SK-N-SH treated with all-trans-retinoic acid at 6 μM for 48 hours (cell line): ENCODE measurements at regions not wholly inside any gene's neighbourhood (a gene's known extent, or its start where the extent isn't known, plus 50 kb on each side); places are given as distances from the start of the nearest gene placed in this dataset.
"Not testable (repeated sequence)": the region's sequence is repeated elsewhere in the genome, so short reads cannot be mapped to it uniquely, and the experiment has no call there.

ENCODE experiments used
- ATAC-seq: fragments of 200-7000 bp; cut with Tn5 transposase; 3 replicates; pipeline ENCODE4 v1.9.1; 2020; ENCODE audit warnings: mild to moderate bottlenecking, moderate library complexity
- ARNTL ChIP-seq: fragments of 450-650 bp; formaldehyde crosslinking; IDR thresholded peaks from 2 replicates; pipeline ENCODE4 v1.5.0; 2020; ENCODE audit warnings: low read depth, mild to moderate bottlenecking, moderate library complexity, borderline replicate concordance
- BACH2 ChIP-seq: fragments of 250-450 bp; sonication (Bioruptor Pico); IDR thresholded peaks from 2 replicates; pipeline ENCODE4 v1.9.0; 2021; ENCODE audit warnings: mild to moderate bottlenecking, borderline replicate concordance
- CREB5 ChIP-seq: fragments of 250-450 bp; sonication (Bioruptor Pico); IDR thresholded peaks from 2 replicates; pipeline ENCODE4 v1.5.1; 2020; ENCODE audit warnings: low read depth, mild to moderate bottlenecking, moderate library complexity
- CSDC2 ChIP-seq: fragments of 250-450 bp; sonication (Bioruptor Pico); IDR thresholded peaks from 2 replicates; pipeline ENCODE4 v1.5.0; 2020; ENCODE audit warnings: mild to moderate bottlenecking, moderate library complexity
- CSRNP3 ChIP-seq: fragments of 250-450 bp; sonication (Bioruptor Pico); IDR thresholded peaks from 2 replicates; pipeline ENCODE4 v1.5.1; 2021; ENCODE audit warnings: mild to moderate bottlenecking, moderate library complexity
- ESRRG ChIP-seq: fragments of 250-450 bp; sonication (Bioruptor Pico); IDR thresholded peaks from 2 replicates; pipeline ENCODE4 v1.6.1; 2021; ENCODE audit warnings: mild to moderate bottlenecking
- GLIS3 ChIP-seq: fragments of 250-450 bp; sonication (Bioruptor Pico); IDR thresholded peaks from 2 replicates; pipeline ENCODE4 v1.5.0; 2020; ENCODE audit warnings: mild to moderate bottlenecking, moderate library complexity
- ISL1 ChIP-seq: fragments of 250-450 bp; sonication (Bioruptor Pico); IDR thresholded peaks from 2 replicates; pipeline ENCODE4 v2.1.2; 2022; ENCODE audit warnings: mild to moderate bottlenecking, moderate library complexity
- OSR1 ChIP-seq: fragments of 250-450 bp; sonication (Bioruptor Pico); IDR thresholded peaks from 2 replicates; pipeline ENCODE4 v1.8.0; 2022; ENCODE audit warnings: moderate library complexity, mild to moderate bottlenecking, inconsistent platforms
- PATZ1 ChIP-seq: fragments of 250-450 bp; sonication (Bioruptor Pico); IDR thresholded peaks from 2 replicates; pipeline ENCODE4 v1.8.0; 2020; ENCODE audit warnings: mild to moderate bottlenecking, moderate library complexity, borderline replicate concordance
- POU6F1 ChIP-seq: fragments of 250-450 bp; sonication (Bioruptor Pico); IDR thresholded peaks from 2 replicates; pipeline ENCODE4 v1.8.0; 2021; ENCODE audit warnings: low read depth, mild to moderate bottlenecking, moderate library complexity, borderline replicate concordance
- PPARA ChIP-seq: fragments of 250-450 bp; sonication (Bioruptor Pico); IDR thresholded peaks from 2 replicates; pipeline ENCODE4 v1.5.0; 2020; ENCODE audit warnings: mild to moderate bottlenecking, borderline replicate concordance
- RARB ChIP-seq: fragments of 250-450 bp; sonication (Bioruptor Pico); IDR thresholded peaks from 2 replicates; pipeline ENCODE4 v1.8.0; 2021; ENCODE audit warnings: mild to moderate bottlenecking, moderate library complexity
- SNAI2 ChIP-seq: fragments of 250-450 bp; sonication (Bioruptor Pico); IDR thresholded peaks from 2 replicates; pipeline ENCODE4 v1.5.0; 2020; ENCODE audit warnings: mild to moderate bottlenecking, moderate library complexity
- TCF4 ChIP-seq: fragments of 250-450 bp; sonication (Bioruptor Pico); IDR thresholded peaks from 2 replicates; pipeline ENCODE4 v1.8.0; 2021; ENCODE audit warnings: mild to moderate bottlenecking, moderate library complexity, borderline replicate concordance
- TSHZ2 ChIP-seq: fragments of 250-450 bp; sonication (Bioruptor Pico); IDR thresholded peaks from 2 replicates; pipeline ENCODE4 v1.5.0; 2020; ENCODE audit warnings: mild to moderate bottlenecking, moderate library complexity
- ZC3H10 ChIP-seq: fragments of 250-450 bp; sonication (Bioruptor Pico); IDR thresholded peaks from 2 replicates; pipeline ENCODE4 v1.5.1; 2021; ENCODE audit warnings: mild to moderate bottlenecking, moderate library complexity
- ZFP3 ChIP-seq: fragments of 250-450 bp; sonication (Bioruptor Pico); IDR thresholded peaks from 2 replicates; pipeline ENCODE4 v1.5.0; 2020; ENCODE audit warnings: mild to moderate bottlenecking, moderate library complexity
- ZFP30 ChIP-seq: fragments of 450-650 bp; formaldehyde crosslinking; IDR thresholded peaks from 2 replicates; pipeline ENCODE4 v1.5.0; 2022; ENCODE audit warnings: mild to moderate bottlenecking, moderate library complexity
- ZNF565 ChIP-seq: fragments of 450-650 bp; formaldehyde crosslinking; conservative IDR thresholded peaks from 2 replicates; pipeline ENCODE4 v1.5.0; 2020; ENCODE audit warnings: low read depth, mild to moderate bottlenecking, moderate library complexity
- ZNF8 ChIP-seq: fragments of 450-650 bp; formaldehyde crosslinking; IDR thresholded peaks from 2 replicates; pipeline ENCODE4 v1.5.0; 2020; ENCODE audit warnings: mild to moderate bottlenecking, moderate library complexity

- no peak for ATAC-seq
- TF ChIP-seq SNAI2 (CRISPR knock-in tag) (no peak), ARNTL (no peak), ISL1 (CRISPR knock-in tag) (no peak), ZFP30 (CRISPR knock-in tag) (no peak), PATZ1 (CRISPR knock-in tag) (no peak), POU6F1 (CRISPR knock-in tag) (no peak), TSHZ2 (CRISPR knock-in tag) (no peak), CSDC2 (CRISPR knock-in tag) (no peak), RARB (CRISPR knock-in tag) (no peak), CREB5 (CRISPR knock-in tag) (no peak), GLIS3 (CRISPR knock-in tag) (no peak), CSRNP3 (CRISPR knock-in tag) (no peak)
These were observed 131.1 kb downstream of the PYDC2 start for GRCh38 chr3:191592105-191592504.

GRCh38 chr3:191593486-191593885 is 132.5 kb downstream of the PYDC2 start:
- TF ChIP-seq OSR1 (CRISPR knock-in tag) (no peak), ISL1 (CRISPR knock-in tag) (no peak), GLIS3 (CRISPR knock-in tag) (no peak), CSRNP3 (CRISPR knock-in tag) (no peak), BACH2 (CRISPR knock-in tag) (no peak), ESRRG (CRISPR knock-in tag) (no peak), CSDC2 (CRISPR knock-in tag) (no peak), ZC3H10 (CRISPR knock-in tag) (no peak), RARB (CRISPR knock-in tag) (no peak), PATZ1 (CRISPR knock-in tag) (no peak), ZNF8 (CRISPR knock-in tag) (no peak), ZFP3 (CRISPR knock-in tag) (no peak), TSHZ2 (CRISPR knock-in tag) (no peak), PPARA (CRISPR knock-in tag) (no peak), ZNF565 (no peak), ARNTL (no peak), POU6F1 (CRISPR knock-in tag) (no peak), TCF4 (CRISPR knock-in tag) (no peak)
- TF ChIP-seq, all 23 proteins: peak for 0
- no peak for ATAC-seq

- not testable (repeated sequence) for ATAC-seq
These were observed 154.5 kb downstream of the PYDC2 start for GRCh38 chr3:191615511-191615910.
